COLO829 (cell line): ENCODE measurements at regions not wholly inside any gene's neighbourhood (a gene's known extent, or its start where the extent isn't known, plus 50 kb on each side); places are given as distances from the start of the nearest gene placed in this dataset.

ENCODE experiments used
- DNase-seq: peaks from one replicate; pipeline ENCODE4 v3.0.0; 2012; ENCODE audit warnings: low spot score

- no peak for DNase-seq
Observed at GRCh38 chr4:134327274-134328122, 125.9 kb upstream of the PABPC4L start.

GRCh38 chr4:134326866-134327265, 125.3 kb upstream of the PABPC4L start:
- no peak for DNase-seq

- no peak for DNase-seq
Observed at GRCh38 chr4:134324179-134324578, 122.6 kb upstream of the PABPC4L start.

- DNase-seq = no peak
Observed at GRCh38 chr4:134320048-134320447, 118.5 kb upstream of the PABPC4L start.

- DNase-seq = no peak
Observed at GRCh38 chr4:134313591-134313990, 112.0 kb upstream of the PABPC4L start.

- DNase-seq = no peak
Observed at GRCh38 chr4:134309715-134310114, 108.1 kb upstream of the PABPC4L start.

GRCh38 chr4:134308910-134309309, 107.3 kb upstream of the PABPC4L start:
- no peak for DNase-seq

- no peak for DNase-seq
Observed at GRCh38 chr4:134298313-134298712, 96.7 kb upstream of the PABPC4L start.

- no peak for DNase-seq
Observed at GRCh38 chr4:134297765-134298164, 96.2 kb upstream of the PABPC4L start.

GRCh38 chr4:134282680-134283079, 81.1 kb upstream of the PABPC4L start:
- DNase-seq = no peak

- no peak for DNase-seq
Observed at GRCh38 chr4:134278675-134279074, 77.1 kb upstream of the PABPC4L start.

GRCh38 chr4:134276476-134276875, 74.9 kb upstream of the PABPC4L start:
- no peak for DNase-seq

GRCh38 chr4:134260126-134260525, 58.5 kb upstream of the PABPC4L start:
- no peak for DNase-seq
